T-helper 1 cell treated with Interleukin-12 subunit alpha and Interleukin-12 subunit beta and Interleukin-4 antibody, amounts not matched to agents 30 ng/mL and 1 ng/mL, for 36 hours (primary cell): ENCODE measurements at regions not wholly inside any gene's neighbourhood (a gene's known extent, or its start where the extent isn't known, plus 50 kb on each side); places are given as distances from the start of the nearest gene placed in this dataset.

Source experiments
- intact Hi-C: fragments of 100-400 bp; cut with micrococcal nuclease; formaldehyde crosslinking; loops from one replicate; pipeline ENCODE4 v1.15.1; 2024

DNA sequence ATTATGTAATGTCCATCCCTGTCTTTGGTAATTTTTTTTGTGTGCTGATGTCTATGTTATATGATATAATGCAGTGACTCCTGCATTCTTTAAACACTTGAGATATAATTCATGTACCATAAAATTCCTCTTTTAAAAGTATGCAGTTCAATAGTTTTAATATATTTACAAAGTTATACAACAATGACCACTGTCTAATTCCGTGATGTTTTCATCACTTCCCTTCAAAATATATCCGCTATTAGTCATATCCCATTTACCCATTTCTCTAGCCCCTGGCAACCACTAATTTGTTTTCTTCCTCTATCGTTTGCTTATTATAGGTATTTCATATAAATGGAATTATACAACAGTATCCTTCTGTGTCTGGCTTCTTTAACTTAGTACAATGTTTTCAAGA is 64.9 kb upstream of the SUCLG2 start:
- intact Hi-C loops, result no loop called here

DNA sequence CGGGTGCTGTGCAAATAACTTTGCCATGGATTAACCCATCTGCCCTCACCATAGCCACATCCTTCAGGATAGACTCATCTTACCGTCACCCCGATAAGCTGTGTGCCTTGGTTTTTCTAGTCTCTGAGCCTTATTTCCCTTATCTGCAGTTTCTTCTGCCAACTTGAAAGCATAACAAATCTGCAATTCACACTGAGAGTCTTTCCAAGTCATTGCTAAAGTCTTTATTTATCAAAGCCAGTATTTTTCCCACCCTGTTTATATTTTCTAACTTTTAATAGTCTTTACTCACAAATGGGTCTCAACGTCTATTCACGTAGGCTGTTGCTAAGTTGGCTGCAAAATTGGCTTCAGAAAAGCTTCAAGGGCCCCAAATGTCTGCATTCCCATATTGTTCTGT is 61.6 kb upstream of the SUCLG2 start:
- intact Hi-C loops, result no loop called here

DNA sequence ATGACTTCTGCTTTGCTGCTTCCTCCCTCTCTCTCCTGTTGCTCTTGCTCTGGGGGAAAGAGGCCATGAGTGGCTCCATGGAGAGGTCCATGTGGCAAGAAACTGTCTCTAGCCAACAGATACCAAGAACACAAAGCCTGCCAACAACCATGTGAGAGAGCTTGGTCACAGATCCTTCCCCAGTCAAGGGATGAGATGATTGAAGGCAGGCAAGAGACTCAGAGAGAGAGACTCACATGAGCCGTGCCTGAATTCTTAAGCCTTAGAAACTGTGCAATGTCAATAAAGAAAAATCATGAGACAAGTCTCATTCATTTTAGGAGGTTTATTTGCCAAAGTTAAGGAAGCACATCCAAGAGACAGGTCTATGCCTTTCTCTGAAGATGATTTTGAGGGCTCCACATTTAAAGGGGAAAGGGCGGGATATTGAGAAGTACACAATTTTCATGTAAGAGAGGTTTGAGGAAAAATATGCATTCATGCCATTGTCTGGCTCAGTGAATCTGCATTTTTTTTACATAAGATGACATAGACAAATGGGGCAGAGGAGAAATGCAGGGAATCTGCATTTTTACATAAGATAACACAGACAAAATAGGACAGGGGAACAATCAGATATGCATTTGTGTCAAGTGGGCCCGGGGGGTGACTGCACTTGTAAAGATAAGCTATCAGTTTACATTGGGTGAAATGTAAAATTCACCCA is 59.5 kb upstream of the SUCLG2 start:
- intact Hi-C loops, result no loop called here

DNA sequence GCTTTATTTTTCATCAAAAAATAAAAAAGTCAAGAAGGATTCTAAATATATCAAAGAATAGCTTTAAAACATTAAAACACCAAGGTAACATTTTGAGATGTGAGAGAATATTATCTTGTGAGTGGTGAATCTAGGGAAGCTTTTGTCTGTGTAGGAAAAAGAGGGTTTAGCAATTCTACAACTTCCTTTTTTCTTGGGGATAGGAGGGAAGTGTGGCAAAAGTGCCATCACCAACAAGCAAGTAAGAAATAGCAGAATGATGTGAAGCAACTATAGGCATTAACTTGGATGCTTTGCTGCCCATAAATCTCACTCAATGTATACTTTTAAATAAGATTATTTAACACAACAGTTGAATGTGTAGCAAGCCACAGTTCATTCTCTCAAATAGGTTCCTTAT is 57.8 kb upstream of the SUCLG2 start:
- intact Hi-C loops, result no loop called here

DNA sequence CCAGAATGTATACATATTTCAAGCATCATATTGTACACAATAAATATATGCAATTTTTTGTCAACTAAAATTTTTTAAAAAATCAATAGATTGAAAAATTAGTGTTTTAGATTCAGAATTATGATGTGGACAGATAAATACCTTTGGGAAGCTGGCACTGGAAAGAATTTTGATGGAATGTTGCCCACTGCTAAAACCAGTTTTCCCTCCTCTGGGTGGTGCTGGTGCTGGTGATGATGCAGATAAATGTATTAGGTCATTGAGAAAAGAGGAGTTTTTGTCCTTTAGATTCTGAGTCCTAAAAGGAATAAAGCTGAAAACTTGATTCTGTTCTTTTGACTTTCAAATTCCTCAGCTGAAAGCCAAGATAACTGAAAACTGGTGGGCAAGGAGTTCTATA is 56.0 kb upstream of the SUCLG2 start:
- intact Hi-C loops, result no loop called here

DNA sequence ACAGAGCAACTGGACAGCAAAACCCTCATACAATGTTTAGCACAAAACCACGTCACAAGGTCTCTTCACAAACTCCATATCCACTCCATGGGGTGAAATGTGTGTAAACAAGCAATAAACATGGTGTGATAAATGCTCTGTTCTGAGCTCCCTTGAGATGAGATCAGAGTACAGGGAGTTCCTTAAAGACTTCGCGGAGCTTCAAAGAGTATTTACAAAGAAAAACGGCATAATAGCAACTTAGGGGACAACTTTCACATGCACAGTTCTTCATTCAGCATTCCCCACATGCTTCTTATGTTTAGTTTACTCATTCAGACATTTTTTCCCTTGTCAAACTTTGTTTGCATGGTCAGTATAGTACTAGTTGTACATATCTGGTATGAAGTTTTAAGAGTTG is 52.5 kb upstream of the SUCLG2 start:
- intact Hi-C loops, result no loop called here

DNA sequence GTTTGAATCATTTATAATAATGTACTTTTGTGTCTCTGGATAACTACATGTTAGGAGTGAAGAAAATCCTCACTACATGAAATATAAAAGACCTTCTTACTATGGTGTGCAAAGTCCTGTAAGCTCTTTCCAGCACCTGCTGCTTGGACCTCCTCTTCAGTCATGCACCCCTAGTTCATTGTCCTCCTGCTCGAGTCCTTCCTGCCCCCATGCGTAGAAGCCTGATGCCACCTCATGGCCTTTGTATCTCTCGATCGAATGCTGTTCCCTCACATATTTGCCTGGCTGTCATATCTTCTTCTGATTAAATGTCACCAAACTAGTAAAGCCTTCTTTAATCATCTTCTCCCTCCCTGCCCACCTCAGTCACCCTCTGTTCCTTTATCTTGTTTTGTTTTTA is 49.9 kb upstream of the SUCLG2 start:
- intact Hi-C loops, result no loop called here
